ENCODE measurements at regions not wholly inside any gene's neighbourhood (a gene's known extent, or its start where the extent isn't known, plus 50 kb on each side); places are given as distances from the start of the nearest gene placed in this dataset.

GRCh38 chr11:15412054-15412453 is 297.3 kb downstream of the INSC start:
- H3K9me3 Mint-ChIP-seq = no peaks in the 10 kb centered on the region
- no peak for TF ChIP-seq CTCF (conservative IDR thresholded peaks at IDR 0.05)
- H3K27me3 Mint-ChIP-seq (ENCODE audit: insufficient read depth) = peaks cover 5% of the 10 kb centered on the region
- no peaks in the 10 kb centered on the region for H3K9me3 ChIP-seq (ENCODE audit: control insufficient read depth, low read length)
- DNase-seq = no peak
- no peak overlapping the region for H3K27ac ChIP-seq (ENCODE audit: low read depth, low read length)
- H3K27me3 ChIP-seq (ENCODE audit: control insufficient read depth, insufficient read depth, low read length, poor library complexity, severe bottlenecking) = no peaks in the 10 kb centered on the region
- no peak overlapping the region for H3K27ac Mint-ChIP-seq
- 83 to 94% methylated on average over 1 to 2 of the region's 2 CpGs for WGBS, 2 experiments (ENCODE audit: insufficient coverage in 1 of 2, insufficient read length in 1 of 2)
- H3K4me1 Mint-ChIP-seq = peaks cover 1% of the 10 kb centered on the region
- H3K4me1 ChIP-seq (ENCODE audit: control insufficient read depth, insufficient read depth, low read length) = no peaks in the 10 kb centered on the region
- no peak overlapping the region for H3K4me3 Mint-ChIP-seq
- no peak overlapping the region for H3K4me3 ChIP-seq (ENCODE audit: low read length)
- no peak overlapping the region for H3K9ac ChIP-seq (ENCODE audit: extremely low read depth, low read length, poor library complexity, severe bottlenecking)
- no peaks in the 10 kb centered on the region for H3K36me3 Mint-ChIP-seq (ENCODE audit: low read depth)
- no peaks in the 10 kb centered on the region for H3K36me3 ChIP-seq (ENCODE audit: control insufficient read depth, insufficient read depth, low read length)

GRCh38 chr11:15418921-15419320 is 304.2 kb downstream of the INSC start:
- H3K9me3 Mint-ChIP-seq = no peaks in the 10 kb centered on the region
- no peaks in the 10 kb centered on the region for H3K36me3 Mint-ChIP-seq (ENCODE audit: low read depth)
- Histone ChIP-seq H3K27me3 (ENCODE audit: control insufficient read depth, insufficient read depth, low read length, poor library complexity, severe bottlenecking) (no peaks in the 10 kb centered on the region), H3K4me3 (ENCODE audit: low read length) (no peak overlapping the region), H3K9ac (ENCODE audit: extremely low read depth, low read length, poor library complexity, severe bottlenecking) (no peak overlapping the region), H3K4me1 (ENCODE audit: control insufficient read depth, insufficient read depth, low read length) (no peaks in the 10 kb centered on the region), H3K36me3 (ENCODE audit: control insufficient read depth, insufficient read depth, low read length) (no peaks in the 10 kb centered on the region), H3K9me3 (ENCODE audit: control insufficient read depth, low read length) (no peaks in the 10 kb centered on the region), H3K27ac (ENCODE audit: low read depth, low read length) (no peak overlapping the region)
- peaks cover 20% of the 10 kb centered on the region for H3K4me1 Mint-ChIP-seq
- no peak overlapping the region for H3K27ac Mint-ChIP-seq
- 82 to 87% methylated on average over 2 to 3 of the region's 3 CpGs for WGBS, 2 experiments (ENCODE audit: insufficient coverage in 1 of 2, insufficient read length in 1 of 2)
- H3K27me3 Mint-ChIP-seq (ENCODE audit: insufficient read depth) = peaks cover 7% of the 10 kb centered on the region
- DNase-seq = no peak
- H3K4me3 Mint-ChIP-seq = no peak overlapping the region
- TF ChIP-seq CTCF (conservative IDR thresholded peaks at IDR 0.05) = no peak

GRCh38 chr11:15419696-15420095 is 305.0 kb downstream of the INSC start:
- peaks cover 7% of the 10 kb centered on the region for H3K27me3 Mint-ChIP-seq (ENCODE audit: insufficient read depth)
- WGBS, 2 experiments (ENCODE audit: insufficient coverage in 1 of 2, insufficient read length in 1 of 2) = no CpG with 5 or more reads among the region's 1 CpG
- Histone ChIP-seq H3K9me3 (ENCODE audit: control insufficient read depth, low read length) (no peaks in the 10 kb centered on the region), H3K4me3 (ENCODE audit: low read length) (no peak overlapping the region), H3K27ac (ENCODE audit: low read depth, low read length) (no peak overlapping the region), H3K27me3 (ENCODE audit: control insufficient read depth, insufficient read depth, low read length, poor library complexity, severe bottlenecking) (no peaks in the 10 kb centered on the region), H3K36me3 (ENCODE audit: control insufficient read depth, insufficient read depth, low read length) (no peaks in the 10 kb centered on the region), H3K9ac (ENCODE audit: extremely low read depth, low read length, poor library complexity, severe bottlenecking) (no peak overlapping the region), H3K4me1 (ENCODE audit: control insufficient read depth, insufficient read depth, low read length) (no peaks in the 10 kb centered on the region)
- no peak overlapping the region for H3K4me3 Mint-ChIP-seq
- no peak overlapping the region for H3K27ac Mint-ChIP-seq
- H3K4me1 Mint-ChIP-seq = peaks cover 22% of the 10 kb centered on the region
- no peak for TF ChIP-seq CTCF (conservative IDR thresholded peaks at IDR 0.05)
- no peaks in the 10 kb centered on the region for H3K36me3 Mint-ChIP-seq (ENCODE audit: low read depth)
- no peak for DNase-seq
- H3K9me3 Mint-ChIP-seq = no peaks in the 10 kb centered on the region

Measured in endodermal cell (in vitro differentiated cells).